ENCODE measurements at regions not wholly inside any gene's neighbourhood (a gene's known extent, or its start where the extent isn't known, plus 50 kb on each side); places are given as distances from the start of the nearest gene placed in this dataset.

GRCh38 chr4:15370296-15370695, 57.5 kb upstream of the C1QTNF7 start:
- ATAC-seq (no peak), DNase-seq (ENCODE audit: low spot score in 2 of 2) (no peak)
- Mint-ChIP-seq H3K36me3 (no peaks in the 10 kb centered on the region), H3K4me1 (no peaks in the 10 kb centered on the region), H3K9me3 (no peaks in the 10 kb centered on the region), H3K4me3 (no peak overlapping the region), H3K27ac (no peak overlapping the region)

GRCh38 chr4:15373363-15373762, 54.5 kb upstream of the C1QTNF7 start:
- Mint-ChIP-seq H3K9me3 (no peaks in the 10 kb centered on the region), H3K27ac (no peak overlapping the region), H3K4me1 (no peaks in the 10 kb centered on the region), H3K4me3 (no peak overlapping the region), H3K36me3 (no peaks in the 10 kb centered on the region)
- DNase-seq (ENCODE audit: low spot score in 2 of 2) = no peak
- peak; percentile 58 for ATAC-seq

DNA sequence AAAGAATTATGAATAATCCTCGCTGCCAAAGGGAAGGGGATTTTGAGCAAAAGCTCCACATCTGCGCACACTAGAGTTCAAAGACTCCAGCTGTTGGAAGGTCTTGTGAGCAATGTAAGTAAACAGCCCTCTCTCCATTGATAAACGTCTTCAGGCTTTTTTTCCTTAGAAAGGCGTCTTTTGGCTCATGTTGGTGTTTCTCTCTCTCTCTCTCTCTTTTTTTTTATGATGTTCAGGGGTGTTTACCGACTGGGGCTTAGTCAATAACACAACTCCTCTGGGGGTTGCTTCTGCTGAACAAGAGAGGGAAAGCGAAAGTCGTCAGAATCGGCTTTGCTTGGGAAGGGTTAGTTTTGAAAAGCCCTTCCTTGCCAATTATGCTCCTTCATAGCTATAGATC, 53.2 kb upstream of the C1QTNF7 start:
- Mint-ChIP-seq H3K36me3 (no peaks in the 10 kb centered on the region), H3K9me3 (no peaks in the 10 kb centered on the region), H3K4me1 (no peaks in the 10 kb centered on the region), H3K27ac (no peak overlapping the region), H3K4me3 (no peak overlapping the region)
- ATAC-seq = no peak
- no peak for DNase-seq (ENCODE audit: low spot score in 2 of 2)

DNA sequence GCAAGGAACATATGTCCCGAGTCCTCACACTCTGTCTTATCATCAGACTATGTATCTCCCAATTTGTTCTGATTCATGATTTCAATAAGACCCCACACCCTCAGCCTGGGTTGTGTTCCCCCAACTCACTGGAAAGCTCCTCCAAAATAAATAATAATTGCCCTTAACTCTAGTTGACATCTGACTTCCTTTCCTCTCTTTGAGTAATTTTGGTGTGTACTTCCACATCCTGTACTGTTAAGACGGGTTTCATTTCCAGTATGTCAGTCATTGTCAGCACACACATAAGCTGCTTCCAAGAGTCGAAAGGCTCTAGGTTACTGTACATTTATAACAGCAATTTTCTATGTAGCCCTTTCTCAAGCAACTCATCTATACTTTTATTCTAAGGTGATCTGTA, 52.2 kb upstream of the C1QTNF7 start:
- no peaks in the 10 kb centered on the region for H3K36me3 Mint-ChIP-seq
- H3K4me3 Mint-ChIP-seq = no peak overlapping the region
- no peak overlapping the region for H3K27ac Mint-ChIP-seq
- no peaks in the 10 kb centered on the region for H3K9me3 Mint-ChIP-seq
- ATAC-seq = no peak
- DNase-seq (ENCODE audit: low spot score in 2 of 2) = no peak
- no peaks in the 10 kb centered on the region for H3K4me1 Mint-ChIP-seq

DNA sequence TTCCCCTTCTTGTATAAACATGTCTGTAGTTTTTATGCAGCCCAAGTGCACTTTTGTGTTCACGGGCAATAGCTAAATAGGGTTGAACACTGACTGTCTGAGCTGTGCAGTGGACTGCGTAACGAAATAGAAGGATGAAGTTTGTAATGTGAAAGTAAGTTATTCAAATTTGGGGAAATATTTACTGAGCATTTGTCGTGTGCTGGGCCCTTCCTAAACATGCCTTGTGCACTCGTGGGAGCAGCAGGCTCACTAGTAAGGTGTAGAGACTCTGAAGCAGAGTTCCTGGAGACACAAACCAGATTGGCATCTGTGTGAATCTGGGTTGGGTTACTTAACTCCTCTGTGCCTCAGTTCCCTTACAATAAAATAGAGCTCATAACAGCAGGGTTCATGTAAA, 51.7 kb upstream of the C1QTNF7 start:
- no peak overlapping the region for H3K27ac Mint-ChIP-seq
- no peak overlapping the region for H3K4me3 Mint-ChIP-seq
- H3K36me3 Mint-ChIP-seq = no peaks in the 10 kb centered on the region
- H3K9me3 Mint-ChIP-seq = no peaks in the 10 kb centered on the region
- no peaks in the 10 kb centered on the region for H3K4me1 Mint-ChIP-seq
- DNase-seq (ENCODE audit: low spot score in 2 of 2) (no peak), ATAC-seq (no peak)

- no peak for ATAC-seq
- no peaks in the 10 kb centered on the region for H3K4me1 Mint-ChIP-seq
- H3K4me3 Mint-ChIP-seq = no peak overlapping the region
- DNase-seq (ENCODE audit: low spot score in 2 of 2) = no peak
- H3K27ac Mint-ChIP-seq = no peak overlapping the region
- no peaks in the 10 kb centered on the region for H3K9me3 Mint-ChIP-seq
- no peaks in the 10 kb centered on the region for H3K36me3 Mint-ChIP-seq
These were observed 51.2 kb upstream of the C1QTNF7 start for GRCh38 chr4:15376594-15376993.

Measured in stimulated activated effector memory CD8-positive, alpha-beta T cell treated with anti-CD3 and anti-CD28 coated beads, Interleukin-12 subunit alpha, Interleukin-12 subunit beta, amount 100 ng/mL, for 72 hours (primary cell).